ENCODE measurements at regions not wholly inside any gene's neighbourhood (a gene's known extent, or its start where the extent isn't known, plus 50 kb on each side); places are given as distances from the start of the nearest gene placed in this dataset.
"Not testable (repeated sequence)": the region's sequence is repeated elsewhere in the genome, so short reads cannot be mapped to it uniquely, and the experiment has no call there.

- Histone ChIP-seq H3K36me3 (ENCODE audit: control insufficient read depth, insufficient read depth, low read length) (no peaks in the 10 kb centered on the region), H3K9ac (ENCODE audit: insufficient read depth, low read length) (no peak overlapping the region)
These were observed 52.1 kb downstream of the ARHGEF18 start for GRCh38 chr19:7400815-7401214.

DNA sequence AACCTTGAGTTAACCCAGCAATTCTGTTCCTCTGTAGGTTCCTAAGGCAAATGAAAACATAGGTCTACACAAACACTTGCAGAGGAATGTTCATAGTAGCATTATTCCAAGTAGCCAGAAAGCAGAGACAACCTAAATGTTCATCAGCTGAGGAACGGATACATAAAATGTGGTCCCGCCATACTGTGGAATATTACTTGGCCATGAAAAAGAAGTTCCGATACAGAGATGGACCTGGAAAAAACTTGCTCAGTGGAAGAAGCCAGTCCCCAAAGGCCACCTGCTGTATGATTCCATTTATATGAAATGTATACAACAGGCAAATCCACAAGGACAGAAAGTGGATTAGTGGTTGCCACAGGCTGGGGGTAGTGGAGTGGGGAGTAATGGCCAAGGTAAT, 53.0 kb downstream of the ARHGEF18 start:
- Histone ChIP-seq H2AFZ (ENCODE audit: low read length) (no peak overlapping the region), H3K4me1 (ENCODE audit: control insufficient read depth, extremely low read depth, insufficient read depth, low read length) (peaks cover 4% of the 10 kb centered on the region), H3K4me2 (ENCODE audit: extremely low read depth, insufficient read depth, low read length) (no peak overlapping the region), H3K27ac (ENCODE audit: insufficient read depth, low read length) (no peak overlapping the region), H3K9ac (ENCODE audit: insufficient read depth, low read length) (no peak overlapping the region), H3K9me3 (ENCODE audit: control insufficient read depth, insufficient read depth, low read depth, low read length) (no peaks in the 10 kb centered on the region), H3K4me3 (replicated peaks in 1 of 4; ENCODE audit: control extremely low read depth in 1 of 4, insufficient read depth in 1 of 4, low read depth in 3 of 4, low read length in 4 of 4) (no peak overlapping the region), H3K36me3 (ENCODE audit: control insufficient read depth, insufficient read depth, low read length) (no peaks in the 10 kb centered on the region), H4K20me1 (ENCODE audit: control insufficient read depth, extremely low read depth, insufficient read depth, low read length) (no peaks in the 10 kb centered on the region), H3K79me2 (ENCODE audit: control insufficient read depth, insufficient read depth, low read length) (peaks cover 14% of the 10 kb centered on the region), H3K27me3 (ENCODE audit: control insufficient read depth, insufficient read depth, low read length) (no peaks in the 10 kb centered on the region)
- TF ChIP-seq CTCF (conservative IDR thresholded peaks at IDR 0.05 in 1 of 2, IDR thresholded peaks at IDR 0.05 in 1 of 2; ENCODE audit: low read depth in 1 of 2, low read length in 2 of 2) (no peak), EZH2 (IDR thresholded peaks at IDR 0.05; ENCODE audit: low read length, missing control alignments) (no peak)
- DNase-seq (ENCODE audit: low read depth in 2 of 2), result no peak

More at GRCh38 chr19:7400815-7401214, 52.1 kb downstream of the ARHGEF18 start:
- Histone ChIP-seq H3K27me3 (ENCODE audit: control insufficient read depth, insufficient read depth, low read length) (no peaks in the 10 kb centered on the region), H3K27ac (ENCODE audit: insufficient read depth, low read length) (no peak overlapping the region), H3K79me2 (ENCODE audit: control insufficient read depth, insufficient read depth, low read length) (peaks cover 21% of the 10 kb centered on the region), H3K4me3 (replicated peaks in 1 of 4; ENCODE audit: control extremely low read depth in 1 of 4, insufficient read depth in 1 of 4, low read depth in 3 of 4, low read length in 4 of 4) (no peak overlapping the region), H3K4me2 (ENCODE audit: extremely low read depth, insufficient read depth, low read length) (no peak overlapping the region), H4K20me1 (ENCODE audit: control insufficient read depth, extremely low read depth, insufficient read depth, low read length) (no peaks in the 10 kb centered on the region), H3K9me3 (ENCODE audit: control insufficient read depth, insufficient read depth, low read depth, low read length) (no peaks in the 10 kb centered on the region), H3K4me1 (ENCODE audit: control insufficient read depth, extremely low read depth, insufficient read depth, low read length) (peaks cover 7% of the 10 kb centered on the region), H2AFZ (ENCODE audit: low read length) (no peak overlapping the region)
- DNase-seq (ENCODE audit: low read depth in 2 of 2), result no peak
- TF ChIP-seq EZH2 (IDR thresholded peaks at IDR 0.05; ENCODE audit: low read length, missing control alignments) (no peak), CTCF (conservative IDR thresholded peaks at IDR 0.05 in 1 of 2, IDR thresholded peaks at IDR 0.05 in 1 of 2; ENCODE audit: low read depth in 1 of 2, low read length in 2 of 2) (no peak)

DNA sequence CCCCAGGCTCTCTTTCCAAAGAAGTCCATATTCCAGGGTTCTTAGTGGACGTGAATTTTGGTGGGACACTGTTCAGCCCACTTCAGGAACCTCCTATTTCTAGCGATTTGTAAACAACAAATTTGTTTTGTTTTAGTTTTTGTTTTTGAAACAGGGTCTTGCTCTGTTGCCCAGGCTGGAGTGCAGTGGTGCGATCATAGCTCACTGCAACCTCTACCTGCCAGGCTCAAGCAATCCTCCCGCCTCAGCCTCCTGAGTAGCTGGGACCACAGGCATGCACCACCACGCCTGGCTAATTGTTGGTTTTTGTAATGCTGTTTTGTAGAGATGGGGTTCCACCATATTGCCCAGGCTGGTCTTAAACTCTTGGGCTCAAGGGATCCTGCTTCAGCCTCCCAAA, 56.7 kb downstream of the ARHGEF18 start:
- not testable (repeated sequence) for H3K27me3 ChIP-seq (ENCODE audit: control insufficient read depth, insufficient read depth, low read length); H3K79me2 ChIP-seq (ENCODE audit: control insufficient read depth, insufficient read depth, low read length); H3K9ac ChIP-seq (ENCODE audit: insufficient read depth, low read length); DNase-seq (ENCODE audit: low read depth in 2 of 2); H3K36me3 ChIP-seq (ENCODE audit: control insufficient read depth, insufficient read depth, low read length); H3K9me3 ChIP-seq (ENCODE audit: control insufficient read depth, insufficient read depth, low read depth, low read length); H2AFZ ChIP-seq (ENCODE audit: low read length); H3K4me1 ChIP-seq (ENCODE audit: control insufficient read depth, extremely low read depth, insufficient read depth, low read length); H3K4me2 ChIP-seq (ENCODE audit: extremely low read depth, insufficient read depth, low read length); H4K20me1 ChIP-seq (ENCODE audit: control insufficient read depth, extremely low read depth, insufficient read depth, low read length); H3K27ac ChIP-seq (ENCODE audit: insufficient read depth, low read length); H3K4me3 ChIP-seq (replicated peaks in 1 of 4; ENCODE audit: control extremely low read depth in 1 of 4, insufficient read depth in 1 of 4, low read depth in 3 of 4, low read length in 4 of 4)
